ENCODE measurements at regions not wholly inside any gene's neighbourhood (a gene's known extent, or its start where the extent isn't known, plus 50 kb on each side); places are given as distances from the start of the nearest gene placed in this dataset.

DNA sequence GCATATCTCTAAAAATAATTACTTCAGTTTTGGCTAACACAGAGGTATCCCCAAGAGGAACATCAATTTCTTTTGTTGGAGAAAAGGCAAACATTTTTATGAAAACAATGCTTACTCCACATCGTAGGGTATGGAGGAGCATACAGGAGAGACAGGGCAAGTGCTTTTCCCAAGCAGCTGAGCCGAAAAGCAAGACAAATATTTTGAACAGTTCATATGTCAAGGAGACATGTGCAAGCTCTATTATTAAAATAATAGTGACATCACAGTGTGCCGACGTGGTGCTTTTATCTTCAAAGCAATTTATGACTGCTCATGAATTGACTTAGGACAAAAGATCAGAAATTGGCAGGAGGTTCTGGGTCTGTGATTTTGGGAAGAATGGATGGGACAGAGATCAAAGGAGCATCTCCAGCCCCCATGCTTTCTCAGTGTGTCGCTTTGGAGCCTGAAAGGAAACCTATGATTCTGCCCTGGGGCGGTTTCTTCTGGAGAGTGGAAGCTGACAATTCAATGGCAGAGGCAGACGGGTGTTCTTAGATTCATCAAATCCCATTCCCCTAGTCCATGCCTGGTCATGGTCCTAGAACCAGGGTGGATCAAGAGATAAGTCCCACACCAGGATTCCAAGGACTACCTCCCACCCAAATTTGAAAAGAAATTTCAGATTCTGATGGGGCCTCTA is 97.1 kb downstream of the JCAD start:
- DNase-seq (ENCODE audit: extremely low read depth in 1 of 11, low read depth in 9 of 11, low spot score in 4 of 11) = no peak

DNA sequence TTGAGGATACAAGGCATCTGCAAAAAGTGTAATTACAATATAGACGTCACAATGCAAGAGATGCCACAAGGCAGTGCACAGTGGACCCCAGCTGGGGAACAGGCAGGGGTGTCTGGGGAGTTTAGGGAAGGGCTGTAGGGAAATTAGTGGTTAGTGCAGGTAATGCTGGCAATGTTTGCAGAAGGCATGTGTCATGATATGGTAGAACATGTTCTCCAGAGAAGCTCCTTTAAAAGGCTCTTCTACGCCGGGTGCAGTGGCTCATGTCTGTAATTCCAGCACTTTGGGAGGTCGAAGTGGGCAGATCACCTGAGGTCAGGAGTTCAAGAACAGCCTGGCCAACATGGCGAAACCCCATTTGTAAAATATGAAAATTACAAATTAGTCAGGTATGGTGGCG is 98.0 kb downstream of the JCAD start:
- no peak for DNase-seq (ENCODE audit: extremely low read depth in 1 of 11, low read depth in 9 of 11, low spot score in 4 of 11)

DNA sequence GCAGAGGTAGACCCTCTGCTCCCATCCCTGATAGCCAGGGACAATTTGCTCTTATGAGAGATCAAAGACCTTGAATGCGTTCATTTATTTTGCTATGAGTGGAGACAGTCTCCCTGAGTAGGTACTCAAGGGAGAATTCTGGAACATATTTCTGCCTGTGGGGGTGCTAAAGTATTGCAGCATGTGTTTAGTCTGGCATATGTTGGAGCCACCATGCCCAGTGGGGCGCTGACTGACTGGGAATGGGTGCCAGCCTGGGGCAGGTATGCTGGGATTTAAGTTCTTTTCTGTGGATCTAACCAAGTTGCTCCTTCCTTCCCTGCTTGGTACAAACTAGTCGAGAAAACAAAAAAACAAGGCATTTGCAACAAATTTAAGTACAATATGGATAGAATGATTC is 99.1 kb downstream of the JCAD start:
- DNase-seq (ENCODE audit: extremely low read depth in 1 of 11, low read depth in 9 of 11, low spot score in 4 of 11) = no peak

DNA sequence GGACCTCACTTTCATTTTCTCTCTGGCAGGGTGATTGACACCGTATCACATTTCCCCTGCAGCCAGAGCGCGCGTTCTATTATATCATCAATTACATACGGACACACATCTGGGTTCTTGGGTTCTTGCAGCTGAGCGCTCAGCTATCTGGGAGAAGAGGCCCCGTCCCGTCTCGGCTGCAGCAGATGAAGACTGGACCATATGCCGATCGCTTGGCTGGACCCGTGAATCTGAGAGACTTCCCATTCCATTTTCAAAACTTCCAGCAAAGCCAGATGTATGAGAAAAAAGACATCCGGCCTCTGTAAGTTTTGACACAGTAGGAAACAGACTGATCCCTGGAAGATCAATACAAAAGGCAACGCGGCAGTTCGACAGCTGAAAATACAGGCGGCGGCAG is 99.8 kb downstream of the JCAD start:
- no peak for DNase-seq (ENCODE audit: extremely low read depth in 1 of 11, low read depth in 9 of 11, low spot score in 4 of 11)

DNA sequence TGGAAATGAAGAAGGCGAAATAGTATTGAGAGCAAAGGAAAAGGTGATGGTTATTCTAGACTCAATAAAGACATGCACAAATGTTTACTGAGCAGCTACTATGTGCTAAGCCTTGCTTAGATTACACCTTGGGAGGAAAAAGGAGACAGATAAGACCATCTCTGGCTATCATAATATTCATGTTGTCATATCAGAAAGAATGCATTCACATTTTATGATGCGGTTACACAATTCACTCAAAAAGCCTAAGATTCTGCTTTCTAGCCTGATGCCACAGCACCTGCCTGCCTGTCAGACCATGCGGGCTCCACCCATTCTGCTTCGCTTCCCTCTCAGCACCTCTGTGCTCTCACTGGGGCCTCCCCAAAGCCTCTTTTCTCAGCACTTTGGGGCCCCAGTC is 100.9 kb downstream of the JCAD start:
- DNase-seq (ENCODE audit: extremely low read depth in 1 of 11, low read depth in 9 of 11, low spot score in 4 of 11) = no peak

DNA sequence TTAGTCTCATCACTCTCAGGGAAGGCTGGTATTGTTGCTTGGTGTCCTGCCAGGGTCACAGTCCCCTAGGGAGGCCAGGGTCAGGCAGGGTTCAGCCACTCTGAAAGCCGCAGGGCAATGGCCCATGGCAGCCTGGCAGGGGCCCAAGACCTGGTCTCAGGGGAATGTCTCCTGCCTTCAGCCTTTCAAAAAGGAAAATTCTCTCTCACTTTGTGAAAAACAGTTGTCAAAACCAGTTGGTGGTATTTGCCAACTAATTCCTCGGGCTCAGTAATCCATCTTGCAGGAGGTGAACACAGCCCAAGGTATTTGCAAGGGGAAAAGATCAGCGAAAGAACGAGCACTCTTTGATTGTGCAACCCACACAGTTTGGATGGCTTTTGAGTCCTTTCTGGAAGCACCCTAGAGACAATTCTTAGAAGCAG is 101.5 kb downstream of the JCAD start:
- DNase-seq (ENCODE audit: extremely low read depth in 1 of 11, low read depth in 9 of 11, low spot score in 4 of 11) = no peak

DNA sequence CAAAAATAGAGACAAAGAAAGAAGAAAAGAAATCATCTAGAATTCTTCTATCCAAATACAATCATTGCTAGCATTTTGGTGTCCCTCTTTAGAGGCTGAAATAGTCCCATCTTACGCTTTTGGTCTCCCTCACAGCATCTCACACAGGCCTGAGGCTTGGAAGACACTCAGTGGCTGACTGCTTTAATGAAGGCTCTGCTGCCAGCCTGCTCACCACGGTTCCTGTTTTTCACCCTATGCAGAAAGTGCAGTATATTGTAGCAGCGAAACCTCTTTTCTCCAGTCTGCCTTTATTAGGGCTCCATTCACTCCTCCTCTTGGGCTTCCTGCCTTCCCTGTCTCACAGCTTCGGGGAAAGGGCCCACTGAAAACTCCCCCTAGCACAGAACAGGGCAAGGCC is 102.2 kb downstream of the JCAD start:
- DNase-seq (ENCODE audit: extremely low read depth in 1 of 11, low read depth in 9 of 11, low spot score in 4 of 11) = no peak

DNA sequence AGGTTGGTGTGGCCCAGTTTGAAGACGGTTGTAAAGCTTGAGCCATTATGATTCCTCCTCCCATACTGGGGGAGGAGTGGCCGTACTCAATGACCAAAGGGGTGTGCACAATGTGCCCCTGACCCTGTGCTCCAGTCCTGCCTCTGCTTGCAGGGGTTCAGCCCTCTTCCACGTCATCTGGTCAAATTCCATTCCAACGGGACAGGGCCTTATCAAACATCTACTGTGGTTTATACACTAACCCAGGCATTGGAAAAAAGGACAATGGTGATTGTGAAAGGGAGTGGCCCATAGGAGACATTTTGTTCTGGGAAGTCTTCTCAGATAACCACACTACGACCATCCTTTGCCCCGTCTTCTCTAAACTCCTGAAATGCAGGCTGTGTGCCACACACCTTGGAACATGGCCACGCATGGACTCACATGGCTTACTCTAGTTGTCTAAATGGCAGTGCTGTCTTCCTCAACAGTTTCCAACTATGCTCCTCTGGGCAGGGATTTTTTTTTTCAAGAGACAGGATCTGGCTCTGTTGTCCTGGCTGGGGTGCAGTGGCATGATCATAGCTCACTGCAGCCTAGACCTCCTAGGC is 103.0 kb downstream of the JCAD start:
- DNase-seq (ENCODE audit: extremely low read depth in 1 of 11, low read depth in 9 of 11, low spot score in 4 of 11) = no peak

DNA sequence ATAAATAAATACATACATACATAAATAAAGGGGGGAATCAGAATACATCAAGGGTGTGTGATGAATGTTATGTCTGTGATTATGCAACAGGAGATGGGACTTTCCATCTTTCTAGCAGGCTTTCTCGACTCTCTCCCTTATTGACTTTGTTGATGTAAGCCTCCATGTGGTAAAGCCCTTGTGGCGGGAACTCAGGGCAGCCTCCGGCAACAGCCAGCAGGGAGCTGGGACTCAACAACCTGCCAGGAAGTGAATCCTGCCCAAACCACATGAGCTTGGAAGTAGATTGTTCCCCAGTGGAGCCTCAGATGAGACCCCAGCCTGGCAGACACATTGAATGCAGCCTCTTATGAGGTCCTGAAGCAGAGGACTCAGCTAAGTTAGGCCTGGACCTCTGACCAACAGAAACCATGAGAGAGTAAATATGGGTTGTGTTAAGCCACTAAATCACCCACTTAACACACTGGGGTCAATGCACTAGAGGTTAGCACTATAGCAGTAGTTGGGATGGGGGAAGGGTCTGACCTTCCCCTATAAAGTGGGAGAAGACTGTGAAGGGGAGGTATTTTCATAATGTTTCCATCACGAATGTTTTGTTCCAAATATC is 104.0 kb downstream of the JCAD start:
- DNase-seq (ENCODE audit: extremely low read depth in 1 of 11, low read depth in 9 of 11, low spot score in 4 of 11) = no peak

DNA sequence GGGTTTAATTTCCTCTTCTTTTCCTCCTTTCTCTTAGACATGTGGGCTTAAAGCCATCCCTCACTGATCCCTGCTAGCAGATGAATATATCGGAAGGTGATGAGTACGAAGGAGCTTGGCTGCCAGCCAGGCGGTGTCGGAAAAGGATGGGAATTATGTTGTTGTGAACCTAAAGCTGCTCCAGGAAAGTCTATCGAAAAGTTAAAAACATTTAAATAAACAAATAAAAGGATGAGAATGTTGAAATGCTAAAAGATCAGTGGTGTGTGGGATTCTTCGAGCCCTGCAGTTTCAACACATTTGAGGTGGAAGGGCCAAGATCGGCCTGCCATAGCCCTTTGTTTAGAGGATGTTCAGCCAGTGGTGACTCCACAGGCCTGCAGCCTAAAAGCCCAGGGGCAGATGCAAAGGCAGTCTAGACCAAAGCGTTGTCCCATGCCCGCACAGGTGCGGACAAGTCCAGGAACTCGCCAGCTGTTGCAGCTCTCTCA is 107.9 kb downstream of the JCAD start:
- no peak for DNase-seq (ENCODE audit: extremely low read depth in 1 of 11, low read depth in 9 of 11, low spot score in 4 of 11)

DNA sequence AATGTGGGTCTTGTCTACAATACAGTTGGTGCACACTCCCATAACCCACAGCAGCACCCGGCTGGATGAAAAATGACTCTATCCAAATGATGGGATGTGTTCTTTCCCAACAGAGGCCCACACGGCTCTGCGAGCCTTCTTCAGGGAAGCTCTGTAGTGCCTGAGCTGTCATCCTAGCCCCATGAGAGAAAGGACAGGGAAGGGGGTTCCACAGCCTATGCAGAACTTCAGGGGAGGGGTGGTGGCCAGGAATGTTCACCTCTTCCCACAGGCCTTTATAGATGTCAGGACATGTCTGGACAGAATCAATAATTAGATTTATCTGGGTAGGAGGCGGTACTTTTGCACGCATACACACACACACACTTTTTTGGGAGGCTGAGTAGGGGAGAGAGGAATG is 109.0 kb downstream of the JCAD start:
- DNase-seq (ENCODE audit: extremely low read depth in 1 of 11, low read depth in 9 of 11, low spot score in 4 of 11) = no peak

DNA sequence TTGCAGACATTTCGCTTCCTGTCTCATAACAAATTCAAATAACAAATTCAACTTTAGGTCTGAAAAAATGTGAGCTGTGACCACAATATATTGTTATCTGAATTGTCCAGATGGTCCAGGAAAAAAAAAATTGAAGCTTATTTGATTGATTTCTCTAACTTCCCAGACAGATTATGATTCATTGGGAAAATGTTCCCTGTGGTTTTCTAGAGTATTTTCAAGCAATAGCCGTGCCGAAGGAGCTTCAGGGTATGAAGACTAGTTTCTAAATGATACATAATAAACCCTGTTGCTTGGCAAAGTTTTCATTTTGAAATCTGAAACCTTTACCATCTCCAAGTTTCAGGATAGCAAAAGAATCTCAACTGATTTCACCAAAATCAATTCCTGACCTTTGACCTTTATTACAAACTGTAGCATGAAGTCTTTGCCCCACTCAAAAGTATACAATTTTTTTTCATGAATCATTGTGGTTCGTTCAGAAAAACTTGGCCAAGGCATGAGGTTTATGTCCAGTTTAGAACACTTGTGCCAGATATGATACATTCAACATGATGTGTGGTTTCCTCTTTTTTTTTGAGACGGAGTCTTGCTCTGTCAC is 109.9 kb downstream of the JCAD start:
- no peak for DNase-seq (ENCODE audit: extremely low read depth in 1 of 11, low read depth in 9 of 11, low spot score in 4 of 11)

DNA sequence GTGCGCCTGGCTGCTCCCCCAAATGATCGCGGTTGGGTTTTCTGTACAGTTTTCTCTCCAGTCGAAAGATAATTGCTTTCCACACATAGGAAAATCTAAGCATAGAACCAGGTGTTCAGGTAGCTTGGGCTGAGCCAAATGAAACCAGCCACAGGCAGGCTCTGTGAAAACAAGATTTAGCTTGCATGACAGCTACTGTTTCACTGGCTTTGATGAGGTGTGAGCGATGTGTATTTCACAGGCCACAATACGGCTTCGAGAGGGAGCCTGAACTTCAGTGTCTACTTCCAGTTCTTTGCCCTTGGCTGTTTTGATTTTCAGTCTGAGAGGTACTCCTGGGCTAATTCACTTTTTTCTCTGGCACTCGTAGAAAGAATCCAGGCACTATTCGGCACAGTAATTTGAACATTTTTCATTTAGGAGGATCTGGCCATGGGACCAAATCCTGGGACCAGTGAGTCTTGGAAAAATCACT is 110.5 kb downstream of the JCAD start:
- DNase-seq (ENCODE audit: extremely low read depth in 1 of 11, low read depth in 9 of 11, low spot score in 4 of 11) = peak in 1 of 11 donors; percentile 37

DNA sequence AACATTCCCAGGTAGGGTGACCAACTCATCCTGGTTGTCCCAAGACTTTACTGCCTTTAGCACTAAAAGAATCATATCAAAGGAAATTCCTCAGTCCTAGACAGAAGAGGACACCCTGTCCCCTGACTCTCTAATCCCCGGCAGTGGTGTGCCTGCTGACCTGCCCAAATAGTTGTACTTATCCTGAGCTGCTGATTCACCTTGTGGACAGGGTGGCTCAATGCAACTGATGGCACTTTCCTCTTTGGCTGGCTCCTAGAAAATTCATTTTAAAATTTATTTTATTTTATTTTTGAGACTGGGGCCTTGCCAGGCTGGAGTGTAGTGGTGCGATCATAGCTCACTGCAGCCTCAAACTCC is 111.7 kb downstream of the JCAD start:
- DNase-seq (ENCODE audit: extremely low read depth in 1 of 11, low read depth in 9 of 11, low spot score in 4 of 11) = no peak

DNA sequence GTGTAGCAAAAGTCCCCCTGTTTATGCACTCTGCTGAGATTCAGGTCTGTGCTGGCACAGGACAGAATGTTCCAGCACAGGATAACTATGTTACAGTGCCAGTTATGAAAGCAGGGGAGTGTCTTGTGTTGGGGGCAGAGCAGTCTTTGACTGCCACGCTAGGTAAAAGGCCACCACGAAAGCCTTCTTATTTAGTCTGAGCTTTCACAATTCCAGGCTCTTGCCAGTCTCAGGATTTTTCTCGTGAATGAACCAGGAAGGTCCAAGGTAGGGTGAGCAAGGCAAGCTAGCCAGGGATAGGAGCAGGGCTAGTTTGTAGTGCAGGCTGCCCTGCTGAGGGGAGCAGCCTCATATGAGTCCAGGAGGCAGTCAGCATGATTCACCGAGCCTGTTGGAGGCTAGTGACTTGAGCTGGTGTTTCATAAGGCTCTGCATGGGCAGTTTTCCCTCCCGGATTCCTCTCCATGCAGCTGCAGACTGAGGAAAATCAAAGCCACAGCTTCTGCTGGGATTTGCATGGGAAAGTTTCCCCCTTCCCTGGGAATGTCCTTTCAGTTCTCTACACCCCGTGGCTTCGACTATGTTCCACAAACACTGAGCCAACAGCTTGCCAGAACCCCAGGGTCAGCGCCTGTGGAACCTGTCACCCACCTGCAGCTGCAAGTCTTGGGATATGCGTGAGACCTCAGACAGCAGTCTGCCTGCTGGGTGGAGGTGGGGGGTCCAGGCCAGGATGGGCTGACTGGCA is 112.3 kb downstream of the JCAD start:
- DNase-seq (ENCODE audit: extremely low read depth in 1 of 11, low read depth in 9 of 11, low spot score in 4 of 11) = no peak

DNA sequence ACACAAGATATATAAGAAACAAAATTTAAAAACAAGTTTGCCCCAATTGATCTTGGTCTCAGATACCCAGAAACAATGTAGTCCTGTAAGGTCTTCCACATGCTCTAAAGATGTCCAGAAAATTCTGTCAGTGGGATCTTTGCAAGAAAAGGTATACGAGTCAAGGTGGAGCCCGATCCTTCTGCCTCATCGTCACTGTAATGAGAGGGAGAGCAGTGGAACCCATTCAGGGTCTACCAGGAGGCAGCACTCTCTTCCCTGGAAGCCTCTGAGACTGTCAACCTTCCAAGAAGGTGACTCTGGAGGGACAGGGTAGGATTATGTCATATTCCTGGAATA is 112.8 kb downstream of the JCAD start:
- no peak for DNase-seq (ENCODE audit: extremely low read depth in 1 of 11, low read depth in 9 of 11, low spot score in 4 of 11)

DNA sequence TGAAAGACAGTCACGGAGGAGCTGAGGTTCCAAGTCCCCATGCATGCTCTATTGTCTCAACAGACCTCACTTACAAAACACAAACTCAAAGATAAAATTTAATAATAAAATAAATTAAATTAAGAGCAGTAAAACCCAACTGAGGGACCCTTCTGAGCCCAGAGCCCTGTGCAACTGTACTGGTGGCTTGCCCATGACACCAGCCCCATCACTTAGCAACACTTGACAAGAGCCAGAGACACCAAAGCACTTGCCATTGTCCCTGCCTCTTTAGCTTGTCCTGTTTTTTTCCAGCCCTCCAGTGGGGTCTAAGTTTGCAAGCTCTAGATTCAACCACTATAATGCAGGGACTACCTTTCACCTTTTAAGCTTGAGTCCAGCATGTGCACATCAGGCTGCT is 117.9 kb downstream of the JCAD start:
- no peak for DNase-seq (ENCODE audit: extremely low read depth in 1 of 11, low read depth in 9 of 11, low spot score in 4 of 11)

DNA sequence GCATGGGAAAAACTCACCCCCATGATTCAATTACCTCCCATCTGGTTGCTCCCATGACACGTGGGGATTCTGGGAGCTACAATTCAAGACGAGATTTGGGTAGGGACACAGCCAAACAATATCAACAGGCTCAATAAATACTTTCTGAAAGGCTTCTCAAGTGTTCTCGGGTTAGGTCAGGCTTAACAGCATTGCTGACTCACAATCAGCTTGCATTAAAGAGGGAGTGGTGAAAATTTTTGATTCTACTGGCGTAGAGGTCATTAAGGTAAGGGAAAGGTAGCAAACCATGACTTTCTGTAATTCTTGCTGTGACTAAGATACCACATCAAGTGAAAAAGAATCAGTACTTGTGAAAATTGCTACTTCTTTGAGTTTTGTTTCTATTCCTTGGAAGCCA is 126.4 kb downstream of the JCAD start:
- DNase-seq (ENCODE audit: extremely low read depth in 1 of 11, low read depth in 9 of 11, low spot score in 4 of 11) = no peak

DNA sequence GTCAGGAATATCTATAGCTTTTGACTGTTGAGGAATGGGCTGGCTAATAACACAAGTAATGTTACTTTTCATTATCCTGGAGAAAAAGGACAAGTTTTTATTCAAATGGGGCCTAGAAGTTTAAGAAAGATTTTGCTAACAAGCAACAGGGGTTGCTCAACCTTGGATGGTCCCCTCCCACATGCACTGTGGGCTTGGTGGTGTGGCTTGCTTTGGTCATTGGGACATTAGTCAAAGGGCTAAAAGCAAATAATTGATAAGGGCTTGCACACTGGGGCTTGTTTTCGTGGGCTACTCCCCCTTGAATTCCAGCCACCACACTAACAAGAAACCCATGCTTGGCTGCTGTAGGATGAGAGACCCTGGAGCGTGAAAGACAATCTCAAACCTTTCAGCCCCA is 127.6 kb downstream of the JCAD start:
- no peak for DNase-seq (ENCODE audit: extremely low read depth in 1 of 11, low read depth in 9 of 11, low spot score in 4 of 11)

DNA sequence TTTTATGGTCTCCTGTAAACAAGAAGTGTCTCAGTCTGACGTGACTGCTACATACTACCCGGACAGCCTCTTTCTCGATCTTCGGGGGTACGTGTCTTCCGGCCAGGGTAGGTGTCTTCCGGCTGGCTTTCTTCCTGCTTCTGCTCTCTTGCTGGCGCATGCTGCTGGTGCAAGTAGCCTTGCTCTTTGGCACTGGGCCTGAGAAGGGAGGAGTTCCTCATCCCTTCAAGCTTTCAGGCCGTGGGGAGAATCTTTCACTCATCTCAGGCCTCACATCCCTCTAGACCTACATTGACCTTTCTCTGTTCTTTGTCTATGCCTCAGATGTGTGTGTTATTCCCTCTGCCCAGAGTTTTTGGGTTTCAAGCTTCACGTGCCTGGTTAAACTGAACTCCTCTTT is 130.4 kb downstream of the JCAD start:
- DNase-seq (ENCODE audit: extremely low read depth in 1 of 11, low read depth in 9 of 11, low spot score in 4 of 11) = no peak

Measured in renal cortex interstitium (tissue), 11 donors.